Heart right ventricle (tissue), 16 donors: ENCODE measurements at regions not wholly inside any gene's neighbourhood (a gene's known extent, or its start where the extent isn't known, plus 50 kb on each side); places are given as distances from the start of the nearest gene placed in this dataset.

ENCODE experiments used
- ATAC-seq, 8 donors: fragments of 200-7000 bp; cut with Tn5 transposase; one replicate each; pipeline ENCODE4 v1.9.1; 2020; ENCODE audit warnings: mild to moderate bottlenecking in 8 of 8, moderate library complexity in 8 of 8, moderate number of reproducible peaks in 1 of 8
- DNase-seq, 2 donors: peaks; one replicate each; pipeline ENCODE4 v3.0.0-alpha.2; 2020
- H3K27ac ChIP-seq, 10 donors: fragments of 200-600 bp; sonication (generic) in 2 of 10; one replicate each; pipeline versions ENCODE4 v1.5.0 to v1.8.0; 2020 to 2022; ENCODE audit warnings: mild to moderate bottlenecking in 3 of 10
- H3K27me3 ChIP-seq, 7 donors: fragments of 200-600 bp; one replicate each; pipeline ENCODE4 v1.8.0; 2021 to 2022; ENCODE audit warnings: mild to moderate bottlenecking in 2 of 7
- H3K36me3 ChIP-seq, 9 donors: fragments of 200-600 bp; sonication (generic) in 1 of 9; one replicate each; pipeline versions ENCODE4 v1.5.0 to v1.8.0; 2020 to 2022; ENCODE audit warnings: mild to moderate bottlenecking in 2 of 9
- H3K4me1 ChIP-seq, 9 donors: fragments of 200-600 bp; sonication (generic) in 1 of 9; one replicate each; pipeline versions ENCODE4 v1.5.0 to v1.8.0; 2020 to 2022; ENCODE audit warnings: mild to moderate bottlenecking in 4 of 9
- H3K4me3 ChIP-seq, 10 donors: fragments of 200-600 bp; sonication (generic) in 2 of 10; one replicate each; pipeline versions ENCODE4 v1.5.0 to v1.8.0; 2020 to 2022; ENCODE audit warnings: mild to moderate bottlenecking in 7 of 10, moderate library complexity in 2 of 10
- H3K9me3 ChIP-seq, 11 donors: fragments of 200-600 bp in 10 of 11; sonication (generic) in 2 of 11; one replicate each; pipeline versions ENCODE4 v1.5.0 to v1.8.0; 2013 to 2022; ENCODE audit warnings: mild to moderate bottlenecking in 2 of 11, control low read depth in 1 of 11, moderate library complexity in 1 of 11
- CTCF ChIP-seq, 9 donors: fragments of 200-600 bp; sonication (generic) in 2 of 9; IDR thresholded peaks; one replicate each; pipeline versions ENCODE4 v1.5.0 to v1.8.0; 2021 to 2022; ENCODE audit warnings: antibody characterized with exemption in 9 of 9, mild to moderate bottlenecking in 5 of 9, moderate library complexity in 1 of 9
- WGBS, 2 donors: extraction: QIAGEN DNeasy Blood & Tissue Kit; methylation state at CpG; one replicate each; pipeline ENCODE4 v1.1.7; 2013; ENCODE audit warnings: inconsistent platforms in 1 of 2; 5-methylcytosine and 5-hydroxymethylcytosine counted together
- intact Hi-C, 10 donors: fragments of 100-400 bp; cut with DNase I; formaldehyde crosslinking; loops; one replicate each; pipeline versions ENCODE4 v1.11.1 to v1.14.2; 2022
- donor health status: Arrhythmogenic right ventricular cardiomyopathy.
- donor health status: ischemic (EF 13 %, LVEDD 7.1; RV severe dilation, severe dysfunction).
- donor health status: healthy with polysubstance abuse.
- donor health status: DM: no; HTN: yes; CAD: no.
- donor health status: DM: no; HTN: no; CAD: no.
- donor health status: ischemic (EF 25% LVEDD 6.9; RV normal size, moderate dysfunction).
- donor health status: ischemic (EF 25% LVEDD 5.7; RV mildly dilated, moderate dysfunction).
- donor health status: healthy.
- donor health status: DM: yes; HTN: yes; CAD: no.
- donor health status: Ischemic cardiomyopathy.
- donor health status: ischemic (EF 35%, LVEDD 5.7; RV mildly dilated, moderate dysfunction).
- donor health status: nonischemic (EF 11% LVEDD 7.7; RV severe dilation, severe dysfunction).
- donor health status: DM: yes; HTN: yes; CAD: no.
- donor health status: PGD.
- donor health status: ischemic (EF 29% LVEDD 5.4; RV normal size, mild dysfunction).
- donor health status: nonischemic (EF 23%, LVEDD 6.1; RV moderate dilation, normal function).

GRCh38 chrX:113818346-113818745 is 765.5 kb upstream of the HTR2C start:
- no peak for ATAC-seq
- peaks cover 0 to 19% (median 0%) of the 10 kb centered on the region in 11 donors for H3K9me3 ChIP-seq
- WGBS, 2 donors: 71 to 84% methylated on average over 3 of the region's 3 CpGs
- intact Hi-C loops: no loop called here
- DNase-seq: no peak
- no peak overlapping the region for H3K4me3 ChIP-seq
- no peaks in the 10 kb centered on the region for H3K27me3 ChIP-seq
- H3K36me3 ChIP-seq: no peaks in the 10 kb centered on the region
- no peak for TF ChIP-seq CTCF (IDR thresholded peaks at IDR 0.05)
- H3K27ac ChIP-seq: no peak overlapping the region
- H3K4me1 ChIP-seq: no peaks in the 10 kb centered on the region

- no peaks in the 10 kb centered on the region for H3K4me1 ChIP-seq
- H3K9me3 ChIP-seq: no peaks in the 10 kb centered on the region
- no peak overlapping the region for H3K4me3 ChIP-seq
- no peaks in the 10 kb centered on the region for H3K36me3 ChIP-seq
- H3K27me3 ChIP-seq: peaks cover 0 to 21% (median 0%) of the 10 kb centered on the region in 7 donors
- intact Hi-C loops: no loop called here
- no peak overlapping the region for H3K27ac ChIP-seq
- 78 to 79% methylated on average over 3 of the region's 3 CpGs for WGBS, 2 donors
- TF ChIP-seq CTCF (IDR thresholded peaks at IDR 0.05): no peak
- ATAC-seq (no peak), DNase-seq (no peak)
Observed at GRCh38 chrX:113804819-113805218, 779.1 kb upstream of the HTR2C start.

DNA sequence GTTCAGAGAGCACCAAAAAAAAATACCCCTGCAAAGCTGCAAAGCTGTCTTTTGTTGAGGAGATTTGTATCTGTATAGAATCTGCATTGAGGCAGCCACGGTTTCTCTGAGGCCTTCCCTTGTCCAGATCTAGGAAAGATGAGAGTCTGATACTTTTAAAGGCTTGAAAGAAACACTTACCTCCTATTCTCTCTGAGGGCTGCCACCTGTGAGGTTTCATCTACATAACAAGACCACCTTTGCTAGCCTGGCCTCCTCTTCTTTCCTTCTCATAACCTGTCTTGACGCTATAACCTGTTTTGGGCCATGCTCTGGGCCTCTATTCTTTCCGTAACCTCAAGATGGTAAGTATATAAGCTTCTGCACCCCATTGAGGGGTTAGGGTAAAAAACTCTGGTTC is 779.6 kb upstream of the HTR2C start:
- no peak for DNase-seq
- TF ChIP-seq CTCF (IDR thresholded peaks at IDR 0.05): no peak
- intact Hi-C loops: no loop called here
- WGBS, 2 donors: 64 to 73% methylated on average over 3 of the region's 3 CpGs
- H3K4me1 ChIP-seq: no peaks in the 10 kb centered on the region
- no peaks in the 10 kb centered on the region for H3K36me3 ChIP-seq
- no peak for ATAC-seq
- no peak overlapping the region for H3K4me3 ChIP-seq
- peaks cover 0 to 21% (median 0%) of the 10 kb centered on the region in 7 donors for H3K27me3 ChIP-seq
- no peak overlapping the region for H3K27ac ChIP-seq
- H3K9me3 ChIP-seq: no peaks in the 10 kb centered on the region

DNA sequence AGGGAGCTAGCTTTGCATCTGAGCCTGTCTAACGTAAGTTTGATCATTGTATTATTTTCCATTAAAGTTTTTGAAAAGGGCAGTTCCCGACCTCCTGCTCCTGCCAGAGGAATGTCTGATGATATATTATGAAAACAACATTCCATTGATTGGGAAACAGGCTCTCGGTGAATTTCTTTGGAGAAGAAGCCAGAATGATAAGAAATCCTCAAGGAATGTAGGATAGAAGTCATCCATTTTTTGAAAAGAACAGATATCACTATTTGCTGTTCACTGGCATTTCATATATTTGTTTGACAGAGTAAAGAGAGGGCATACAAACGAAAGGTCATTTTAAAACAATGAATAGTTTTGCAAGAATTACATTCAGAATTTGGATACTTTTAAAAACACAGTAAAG is 781.0 kb upstream of the HTR2C start:
- no peak overlapping the region for H3K27ac ChIP-seq
- peaks cover 0 to 21% (median 0%) of the 10 kb centered on the region in 7 donors for H3K27me3 ChIP-seq
- WGBS, 2 donors: 31 to 46% methylated on average over 4 of the region's 4 CpGs
- no peak for TF ChIP-seq CTCF (IDR thresholded peaks at IDR 0.05)
- H3K9me3 ChIP-seq: no peaks in the 10 kb centered on the region
- no peaks in the 10 kb centered on the region for H3K4me1 ChIP-seq
- DNase-seq: no peak
- no peaks in the 10 kb centered on the region for H3K36me3 ChIP-seq
- H3K4me3 ChIP-seq: no peak overlapping the region
- no peak for ATAC-seq
- intact Hi-C loops: no loop called here

DNA sequence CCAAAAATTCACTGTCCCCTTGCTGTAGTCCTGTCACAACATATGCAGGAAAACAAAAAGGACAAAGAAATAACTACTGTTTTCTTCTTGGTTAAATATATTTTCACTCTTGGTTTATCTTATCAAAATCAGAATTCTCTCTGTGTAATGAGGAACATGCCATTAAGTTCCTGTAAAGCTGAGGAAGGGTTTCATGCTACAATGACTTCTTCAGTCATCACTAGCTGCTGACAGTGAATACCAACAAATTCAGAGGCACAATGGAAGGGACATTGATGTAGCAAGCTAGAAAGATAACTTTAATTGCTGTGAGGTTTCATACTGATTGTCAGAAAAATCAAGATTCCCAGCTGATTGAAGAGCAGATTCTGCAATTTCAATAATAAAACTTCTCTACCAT is 782.9 kb upstream of the HTR2C start:
- H3K36me3 ChIP-seq: no peaks in the 10 kb centered on the region
- no peaks in the 10 kb centered on the region for H3K4me1 ChIP-seq
- no peak for DNase-seq
- H3K27ac ChIP-seq: no peak overlapping the region
- TF ChIP-seq CTCF (IDR thresholded peaks at IDR 0.05): no peak
- no peak overlapping the region for H3K4me3 ChIP-seq
- intact Hi-C loops: no loop called here
- H3K27me3 ChIP-seq: peaks cover 0 to 17% (median 0%) of the 10 kb centered on the region in 7 donors
- H3K9me3 ChIP-seq: no peaks in the 10 kb centered on the region
- ATAC-seq: no peak
